IMR-90 (cell line): ENCODE measurements at regions not wholly inside any gene's neighbourhood (a gene's known extent, or its start where the extent isn't known, plus 50 kb on each side); places are given as distances from the start of the nearest gene placed in this dataset.

Source experiments
- ATAC-seq: fragments of 200-7000 bp; cut with Tn5 transposase; 2 replicates; pipeline ENCODE4 v1.9.1; 2020; ENCODE audit warnings: low read depth, mild to moderate bottlenecking, moderate library complexity
- BruUV-seq: library from RNA; stranded (reverse); fragments of 400-500 nt; replicated peaks from 2 replicates; lab custom pipeline; 2021; lab: Mats Ljungman, UMichigan
- CTCF ChIA-PET: fragments of 300-600 bp; formaldehyde crosslinking; extraction: SDS; loops from one replicate; lab custom pipeline; 2021; ENCODE audit warnings: antibody characterized with exemption; lab: Yijun Ruan, JAX
- POLR2A ChIA-PET: fragments of 300-600 bp; sonication (Branson Sonifier 250); formaldehyde crosslinking; loops from one replicate; lab custom pipeline; 2022; ENCODE audit warnings: antibody characterized with exemption; ENCODE audit not compliant: unreplicated experiment; lab: Charles Lee
- DNase-seq: peaks from one replicate; pipeline ENCODE4 v3.0.0; 2013
- H2AFZ ChIP-seq: replicated peaks from 2 replicates; pipeline ENCODE3; 2013; ENCODE audit warnings: low read length, mild to moderate bottlenecking; ENCODE audit not compliant: poor library complexity
- H2AK5ac ChIP-seq: 2 replicates; pipeline ENCODE4 v1.6.1; 2013; ENCODE audit warnings: low read depth, low read length, inconsistent platforms
- H2AK9ac ChIP-seq: replicated peaks from 2 replicates; pipeline ENCODE3; 2013; ENCODE audit warnings: mild to moderate bottlenecking, low read depth, low read length, moderate library complexity; ENCODE audit not compliant: poor library complexity
- H2BK120ac ChIP-seq: 2 replicates; pipeline ENCODE4 v1.6.1; 2013; ENCODE audit warnings: low read depth, low read length, inconsistent platforms
- H2BK15ac ChIP-seq: 3 replicates; pipeline ENCODE4 v1.6.1; 2013; ENCODE audit warnings: low read depth, low read length, inconsistent platforms
- H2BK20ac ChIP-seq: 2 replicates; pipeline ENCODE4 v1.6.1; 2013; ENCODE audit warnings: low read depth, mild to moderate bottlenecking, inconsistent platforms, low read length, moderate library complexity
- H2BK5ac ChIP-seq: 2 replicates; pipeline ENCODE4 v1.6.1; 2013; ENCODE audit warnings: mild to moderate bottlenecking, low read depth, low read length, inconsistent platforms; ENCODE audit not compliant: poor library complexity, severe bottlenecking
- H3K14ac ChIP-seq: replicated peaks from 2 replicates; pipeline ENCODE4 v1.6.1; 2013; ENCODE audit warnings: low read depth, low read length, inconsistent platforms
- H3K18ac ChIP-seq: 2 replicates; pipeline ENCODE4 v1.6.1; 2013; ENCODE audit warnings: low read depth, low read length, control low read depth
- H3K23ac ChIP-seq: 2 replicates; pipeline ENCODE4 v1.6.1; 2013; ENCODE audit warnings: low read depth, low read length, inconsistent platforms
- H3K27ac ChIP-seq: 2 replicates; pipeline ENCODE4 v1.5.1; 2013; ENCODE audit warnings: mild to moderate bottlenecking, control low read depth, low read length; ENCODE audit not compliant: insufficient read depth
- H3K27me3 ChIP-seq: 2 replicates; pipeline ENCODE4 v1.6.1; 2013; ENCODE audit warnings: low read length; ENCODE audit not compliant: control insufficient read depth, insufficient read depth
- H3K36me3 ChIP-seq: 2 replicates; pipeline ENCODE4 v1.6.1; 2013; ENCODE audit warnings: low read length, mixed read lengths; ENCODE audit not compliant: control insufficient read depth, insufficient read depth
- H3K4ac ChIP-seq: 2 replicates; pipeline ENCODE4 v1.6.1; 2013; ENCODE audit warnings: low read depth, low read length, inconsistent platforms
- H3K4me1 ChIP-seq: 2 replicates; pipeline ENCODE4 v1.6.1; 2013; ENCODE audit warnings: low read length, mixed read lengths; ENCODE audit not compliant: control insufficient read depth, insufficient read depth
- H3K4me2 ChIP-seq: 2 replicates; pipeline ENCODE4 v1.6.1; 2013; ENCODE audit warnings: low read depth, mild to moderate bottlenecking, control low read depth, low read length, moderate library complexity
- H3K4me3 ChIP-seq: 2 replicates; pipeline ENCODE4 v1.5.1; 2013; ENCODE audit warnings: low read depth, mild to moderate bottlenecking, control low read depth, low read length, moderate library complexity; ENCODE audit not compliant: insufficient read depth
- H3K56ac ChIP-seq: 2 replicates; pipeline ENCODE4 v1.6.1; 2013; ENCODE audit warnings: low read length, inconsistent platforms; ENCODE audit not compliant: insufficient read depth; ENCODE audit errors: extremely low read depth
- H3K79me1 ChIP-seq, 2 experiments: 2 replicates each; pipeline ENCODE4 v1.6.1; 2013; ENCODE audit warnings: low read length in 2 of 2, inconsistent platforms in 1 of 2, low read depth in 1 of 2
- H3K9ac ChIP-seq: 2 replicates; pipeline ENCODE4 v1.6.1; 2013; ENCODE audit warnings: low read depth, low read length, control low read depth
- H3K9me1 ChIP-seq: 2 replicates; pipeline ENCODE4 v1.6.1; 2013; ENCODE audit warnings: low read length, inconsistent platforms; ENCODE audit not compliant: insufficient read depth
- H3K9me3 ChIP-seq: 2 replicates; pipeline ENCODE4 v1.6.1; 2013; ENCODE audit warnings: low read length; ENCODE audit not compliant: control insufficient read depth, insufficient read depth
- H4K20me1 ChIP-seq: 2 replicates; pipeline ENCODE4 v1.6.1; 2013; ENCODE audit warnings: low read length, inconsistent platforms; ENCODE audit not compliant: insufficient read depth
- H4K5ac ChIP-seq: 2 replicates; pipeline ENCODE4 v1.6.1; 2013; ENCODE audit warnings: mild to moderate bottlenecking, low read depth, low read length, control low read depth
- H4K8ac ChIP-seq, 2 experiments: 2 replicates each; pipeline ENCODE4 v1.6.1; 2013; ENCODE audit warnings: low read depth in 2 of 2, low read length in 2 of 2, control low read depth in 1 of 2, inconsistent platforms in 1 of 2
- H4K91ac ChIP-seq: 2 replicates; pipeline ENCODE4 v1.6.1; 2013; ENCODE audit warnings: low read depth, low read length, inconsistent platforms; ENCODE audit not compliant: insufficient read depth
- BHLHE40 ChIP-seq: fragments of 150-350 bp; IDR thresholded peaks from 2 replicates; pipeline ENCODE4 v1.6.1; 2016; ENCODE audit warnings: mild to moderate bottlenecking, low read depth, low read length
- CEBPB ChIP-seq: IDR thresholded peaks from 2 replicates; pipeline ENCODE4 v1.6.1; 2012; ENCODE audit warnings: low read depth, low read length, improper control_type of control experiment
- CHD1 ChIP-seq: IDR thresholded peaks from 2 replicates; pipeline ENCODE4 v1.6.1; 2012; ENCODE audit warnings: low read depth, low read length, improper control_type of control experiment
- FOS ChIP-seq: fragments of 150-350 bp; IDR thresholded peaks from 2 replicates; pipeline ENCODE4 v1.6.1; 2016; ENCODE audit warnings: low read depth, low read length
- MAFK ChIP-seq: IDR thresholded peaks from 2 replicates; pipeline ENCODE4 v1.6.1; 2012; ENCODE audit warnings: low read depth, low read length, improper control_type of control experiment
- NFE2L2 ChIP-seq: fragments of 150-350 bp; IDR thresholded peaks from 2 replicates; pipeline ENCODE4 v1.6.1; 2016; ENCODE audit warnings: low read depth, mild to moderate bottlenecking, low read length
- POLR2A ChIP-seq: IDR thresholded peaks from 2 replicates; pipeline ENCODE4 v1.6.1; 2012; ENCODE audit warnings: mild to moderate bottlenecking, low read depth, low read length
- RFX5 ChIP-seq: IDR thresholded peaks from 2 replicates; pipeline ENCODE4 v1.8.0; 2012; ENCODE audit warnings: low read depth, mild to moderate bottlenecking, low read length, moderate library complexity
- WGBS, 2 experiments: methylation state at CpG; one replicate each; pipeline versions ENCODE4 v1.1.5 to v1.1.7; 2013; ENCODE audit warnings: missing lambda C conversion rate in 2 of 2; ENCODE audit not compliant: insufficient read length in 1 of 2; ENCODE audit errors: extremely low coverage in 2 of 2; 5-methylcytosine and 5-hydroxymethylcytosine counted together
- dilution Hi-C: fragments of 300-500 bp; cut with HindIII; formaldehyde crosslinking; loops from one replicate; pipeline ENCODE4 v1.14.3; 2018; ENCODE audit warnings: low sequenced_read_pairs; ENCODE audit not compliant: unreplicated experiment
- in situ Hi-C: fragments of 300-500 bp; cut with MboI; formaldehyde crosslinking; loops from 3 replicates; pipeline ENCODE4 v1.14.3; 2019; ENCODE audit warnings: low sequenced_read_pairs, inconsistent platforms, mixed read lengths
- intact Hi-C: fragments of 100-400 bp; cut with micrococcal nuclease; formaldehyde crosslinking; loops from 2 replicates; pipeline ENCODE4 v1.10.0; 2022
- TF ChIP-seq, protein P1 (sequence below): conservative IDR thresholded peaks from 2 replicates; pipeline ENCODE4 v1.5.1; 2012; ENCODE audit warnings: mild to moderate bottlenecking, low read depth, low read length, improper control_type of control experiment

DNA sequence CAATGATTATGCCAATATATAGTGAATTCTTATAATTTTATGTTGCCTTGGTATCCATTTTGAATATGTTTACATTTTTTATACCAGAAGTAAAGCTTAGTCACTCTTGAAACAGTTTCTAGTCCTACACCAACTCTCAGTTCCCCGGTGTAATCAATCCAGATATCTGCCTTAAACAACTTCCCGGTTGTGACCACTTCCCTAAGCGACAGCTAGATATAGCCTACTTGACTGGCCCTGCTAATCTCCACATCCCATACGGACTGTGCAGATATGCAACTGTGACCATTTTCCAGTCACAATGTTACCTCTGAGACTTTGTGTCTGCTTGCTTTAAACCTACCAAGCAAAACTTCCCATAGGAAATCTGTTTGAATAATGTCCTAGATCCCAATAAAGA lies 1551.5 kb upstream of the SEL1L start:
- intact Hi-C loops (no loop called here), in situ Hi-C loops (no loop called here), dilution Hi-C loops (no loop called here)
- ATAC-seq (no peak), DNase-seq (peak; percentile 13)
- Histone ChIP-seq H3K36me3 (no peaks in the 10 kb centered on the region), H2BK20ac (no peak overlapping the region), H3K4me3 (no peak overlapping the region), H2BK5ac (no peak overlapping the region), H2AK5ac (0 out of 2 replicates have a peak overlapping the region, but pooled peaks have one; percentile 17), H3K9ac (no peak overlapping the region), H3K4me2 (no peak overlapping the region; the same call in 1 of the 2 replicates), H3K79me1 (no peaks in the 10 kb centered on the region), H2BK120ac (no peak overlapping the region), H4K91ac (no peak overlapping the region), H2BK15ac (no peak overlapping the region), H3K4ac (no peak overlapping the region), H3K27me3 (no peaks in the 10 kb centered on the region), H3K18ac (peak overlapping the region; percentile 58; the same call in 1 of the 2 replicates), H3K14ac (peak overlapping the region; percentile 50; the same call in 1 of the 2 replicates), H4K5ac (no peak overlapping the region; the same call in 1 of the 2 replicates), H3K23ac (no peak overlapping the region), H3K9me1 (no peaks in the 10 kb centered on the region), H3K27ac (no peak overlapping the region), H4K20me1 (no peaks in the 10 kb centered on the region), H3K9me3 (no peaks in the 10 kb centered on the region), H2AFZ (no peak overlapping the region), H4K8ac (no peak overlapping the region), H3K4me1 (peaks cover 4% of the 10 kb centered on the region; the same call in 1 of the 2 replicates), H2AK9ac (no peak overlapping the region), H3K56ac (no peak overlapping the region)
- ChIA-PET POLR2A (no interaction called here), CTCF (no interaction called here)
- TF ChIP-seq MAFK (no peak), CEBPB (no peak), CHD1 (no peak), BHLHE40 (no peak), POLR2A (no peak), FOS (no peak), RFX5 (no peak), NFE2L2 (no peak)
- TF ChIP-seq, protein P1, sequence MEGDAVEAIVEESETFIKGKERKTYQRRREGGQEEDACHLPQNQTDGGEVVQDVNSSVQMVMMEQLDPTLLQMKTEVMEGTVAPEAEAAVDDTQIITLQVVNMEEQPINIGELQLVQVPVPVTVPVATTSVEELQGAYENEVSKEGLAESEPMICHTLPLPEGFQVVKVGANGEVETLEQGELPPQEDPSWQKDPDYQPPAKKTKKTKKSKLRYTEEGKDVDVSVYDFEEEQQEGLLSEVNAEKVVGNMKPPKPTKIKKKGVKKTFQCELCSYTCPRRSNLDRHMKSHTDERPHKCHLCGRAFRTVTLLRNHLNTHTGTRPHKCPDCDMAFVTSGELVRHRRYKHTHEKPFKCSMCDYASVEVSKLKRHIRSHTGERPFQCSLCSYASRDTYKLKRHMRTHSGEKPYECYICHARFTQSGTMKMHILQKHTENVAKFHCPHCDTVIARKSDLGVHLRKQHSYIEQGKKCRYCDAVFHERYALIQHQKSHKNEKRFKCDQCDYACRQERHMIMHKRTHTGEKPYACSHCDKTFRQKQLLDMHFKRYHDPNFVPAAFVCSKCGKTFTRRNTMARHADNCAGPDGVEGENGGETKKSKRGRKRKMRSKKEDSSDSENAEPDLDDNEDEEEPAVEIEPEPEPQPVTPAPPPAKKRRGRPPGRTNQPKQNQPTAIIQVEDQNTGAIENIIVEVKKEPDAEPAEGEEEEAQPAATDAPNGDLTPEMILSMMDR = no peak
- no TSS peak for BruUV-seq
- WGBS, 2 experiments = 65% methylated on average over 4 of the region's 4 CpGs; no CpG with 5 or more reads in 1 of the 2 experiments
